ENCODE measurements at regions not wholly inside any gene's neighbourhood (a gene's known extent, or its start where the extent isn't known, plus 50 kb on each side); places are given as distances from the start of the nearest gene placed in this dataset.

GRCh38 chr16:50480206-50480605, 68.0 kb upstream of the NKD1 start:
- FAIRE-seq, result no peak
- dilution Hi-C loops (cut with MboI; ENCODE audit: extremely low pct_ligation_motif_present, low sequenced_read_pairs), result no loop called here
- no TSS peak for BruUV-seq (replicated peaks)
- intact Hi-C loops (cut with micrococcal nuclease), result no loop called here
- no peaks in the 10 kb centered on the region for H3K9me1 ChIP-seq (replicated peaks; ENCODE audit: control insufficient read depth, extremely low read depth, insufficient read depth, low read length)
- no peak overlapping the region for H3K9ac ChIP-seq (replicated peaks; ENCODE audit: extremely low read depth, insufficient read depth, low read length)
- H3K4me2 ChIP-seq (ENCODE audit: insufficient read depth, low read length), result no peak overlapping the region
- no peak overlapping the region for H3K4me3 ChIP-seq (replicated peaks in 1 of 3; ENCODE audit: insufficient read depth in 1 of 3, low read depth in 1 of 3, low read length in 3 of 3)
- no peaks in the 10 kb centered on the region for H4K20me1 ChIP-seq (replicated peaks; ENCODE audit: control insufficient read depth, extremely low read depth, insufficient read depth, low read length)
- H3K9me3 ChIP-seq (replicated peaks; ENCODE audit: control insufficient read depth, insufficient read depth, low read length), result no peaks in the 10 kb centered on the region
- H3K27me3 ChIP-seq (ENCODE audit: control insufficient read depth in 2 of 2, insufficient read depth in 2 of 2, low read length in 2 of 2), result no peaks in the 10 kb centered on the region
- no peaks in the 10 kb centered on the region for H3K79me2 ChIP-seq (ENCODE audit: control insufficient read depth, insufficient read depth, low read length)
- TF ChIP-seq FOS (IDR thresholded peaks at IDR 0.05; ENCODE audit: borderline replicate concordance, insufficient read depth, low read length) (no peak), CTCF (IDR thresholded peaks at IDR 0.05; ENCODE audit: extremely low read depth in 1 of 2, insufficient read depth in 1 of 2, low read depth in 1 of 2, low read length in 2 of 2) (no peak), MYC (IDR thresholded peaks at IDR 0.05; ENCODE audit: low read depth, low read length) (no peak), POLR2A (IDR thresholded peaks at IDR 0.05; ENCODE audit: low read depth, low read length) (no peak), POLR2AphosphoS5 (IDR thresholded peaks at IDR 0.05; ENCODE audit: insufficient read depth, low read depth, low read length) (no peak)
- H3K27ac ChIP-seq (ENCODE audit: insufficient read depth, low read depth, low read length), result no peak overlapping the region
- no peaks in the 10 kb centered on the region for H3K4me1 ChIP-seq (ENCODE audit: control insufficient read depth, extremely low read depth, insufficient read depth, low read length)
- DNase-seq (ENCODE audit: low read depth, low spot score), result no peak
- CTCF ChIA-PET, result no interaction called here
- no peaks in the 10 kb centered on the region for H3K36me3 ChIP-seq (ENCODE audit: control insufficient read depth in 2 of 2, extremely low read depth in 1 of 2, insufficient read depth in 2 of 2, low read length in 2 of 2)
- H2AFZ ChIP-seq (ENCODE audit: low read depth, low read length), result no peak overlapping the region
- POLR2A ChIA-PET, result no interaction called here

DNA sequence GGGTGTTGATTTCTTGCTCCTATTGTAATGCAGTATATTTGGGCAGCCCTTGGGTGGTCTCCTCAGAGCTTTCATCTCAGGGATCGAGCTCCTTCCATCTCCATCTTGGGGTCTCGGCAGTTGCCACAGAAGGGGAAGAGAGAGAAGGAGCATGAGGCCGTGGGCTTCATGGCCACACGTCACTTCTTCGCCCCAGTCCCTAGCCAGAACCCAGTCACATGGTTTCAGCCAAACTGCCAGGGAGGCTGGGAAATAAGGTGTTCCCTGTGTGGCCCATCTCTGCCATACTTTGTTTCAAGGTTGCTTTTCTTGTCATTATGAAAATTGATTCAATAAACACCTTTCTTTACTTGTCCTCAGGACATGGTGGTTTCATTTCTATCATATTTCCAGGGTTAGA, 68.4 kb upstream of the NKD1 start:
- H3K9me1 ChIP-seq (replicated peaks; ENCODE audit: control insufficient read depth, extremely low read depth, insufficient read depth, low read length), result no peaks in the 10 kb centered on the region
- H2AFZ ChIP-seq (ENCODE audit: low read depth, low read length), result no peak overlapping the region
- TF ChIP-seq POLR2A (IDR thresholded peaks at IDR 0.05; ENCODE audit: low read depth, low read length) (no peak), FOS (IDR thresholded peaks at IDR 0.05; ENCODE audit: borderline replicate concordance, insufficient read depth, low read length) (no peak), GATA2 (IDR thresholded peaks at IDR 0.05; ENCODE audit: insufficient read depth, insufficient read length, low read depth, low read length) (no peak), CTCF (IDR thresholded peaks at IDR 0.05; ENCODE audit: extremely low read depth in 1 of 2, insufficient read depth in 1 of 2, low read depth in 1 of 2, low read length in 2 of 2) (no peak), POLR2AphosphoS5 (IDR thresholded peaks at IDR 0.05; ENCODE audit: insufficient read depth, low read depth, low read length) (no peak), MYC (IDR thresholded peaks at IDR 0.05; ENCODE audit: low read depth, low read length) (no peak), EZH2 (IDR thresholded peaks at IDR 0.05; ENCODE audit: borderline replicate concordance, low read depth, low read length, severe bottlenecking) (no peak), JUN (IDR thresholded peaks at IDR 0.05; ENCODE audit: borderline replicate concordance, insufficient read depth, insufficient read length, low read depth) (no peak)
- TF ChIP-seq, protein P1, sequence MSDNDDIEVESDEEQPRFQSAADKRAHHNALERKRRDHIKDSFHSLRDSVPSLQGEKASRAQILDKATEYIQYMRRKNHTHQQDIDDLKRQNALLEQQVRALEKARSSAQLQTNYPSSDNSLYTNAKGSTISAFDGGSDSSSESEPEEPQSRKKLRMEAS (IDR thresholded peaks at IDR 0.05; ENCODE audit: insufficient read depth, insufficient read length), result no peak
- no peaks in the 10 kb centered on the region for H4K20me1 ChIP-seq (replicated peaks; ENCODE audit: control insufficient read depth, extremely low read depth, insufficient read depth, low read length)
- no peaks in the 10 kb centered on the region for H3K27me3 ChIP-seq (ENCODE audit: control insufficient read depth in 2 of 2, insufficient read depth in 2 of 2, low read length in 2 of 2)
- H3K9ac ChIP-seq (replicated peaks; ENCODE audit: extremely low read depth, insufficient read depth, low read length), result no peak overlapping the region
- no peak overlapping the region for H3K27ac ChIP-seq (ENCODE audit: insufficient read depth, low read depth, low read length)
- H3K79me2 ChIP-seq (ENCODE audit: control insufficient read depth, insufficient read depth, low read length), result no peaks in the 10 kb centered on the region
- no peaks in the 10 kb centered on the region for H3K9me3 ChIP-seq (replicated peaks; ENCODE audit: control insufficient read depth, insufficient read depth, low read length)
- DNase-seq (ENCODE audit: low read depth, low spot score) (no peak), FAIRE-seq (no peak)
- H3K4me2 ChIP-seq (ENCODE audit: insufficient read depth, low read length), result no peak overlapping the region
- H3K4me1 ChIP-seq (ENCODE audit: control insufficient read depth, extremely low read depth, insufficient read depth, low read length), result no peaks in the 10 kb centered on the region
- BruUV-seq (replicated peaks), result no TSS peak
- no peak overlapping the region for H3K4me3 ChIP-seq (replicated peaks in 1 of 3; ENCODE audit: insufficient read depth in 1 of 3, low read depth in 1 of 3, low read length in 3 of 3)
- ChIA-PET POLR2A (no interaction called here), CTCF (no interaction called here)
- intact Hi-C loops (cut with micrococcal nuclease) (no loop called here), dilution Hi-C loops (cut with MboI; ENCODE audit: extremely low pct_ligation_motif_present, low sequenced_read_pairs) (no loop called here)
- H3K36me3 ChIP-seq (ENCODE audit: control insufficient read depth in 2 of 2, extremely low read depth in 1 of 2, insufficient read depth in 2 of 2, low read length in 2 of 2), result no peaks in the 10 kb centered on the region
